Neuronal stem cell (in vitro differentiated cells): ENCODE measurements at regions not wholly inside any gene's neighbourhood (a gene's known extent, or its start where the extent isn't known, plus 50 kb on each side); places are given as distances from the start of the nearest gene placed in this dataset.

Source experiments
- DNase-seq: peaks from one replicate; pipeline ENCODE4 v3.0.0-alpha.2; 2013; ENCODE audit warnings: low spot score
- H2AFZ ChIP-seq: one replicate; pipeline ENCODE4 v1.6.1; 2013; ENCODE audit warnings: mild to moderate bottlenecking, low read length, inconsistent platforms
- H2AK5ac ChIP-seq: 2 replicates; pipeline ENCODE4 v1.6.1; 2013; ENCODE audit warnings: low read depth, mild to moderate bottlenecking, inconsistent platforms, low read length, moderate library complexity, mixed read lengths
- H2BK120ac ChIP-seq: 2 replicates; pipeline ENCODE4 v1.6.1; 2013; ENCODE audit warnings: low read depth, mild to moderate bottlenecking, inconsistent platforms, low read length, moderate library complexity, mixed read lengths
- H2BK12ac ChIP-seq: one replicate; pipeline ENCODE4 v1.6.1; 2013; ENCODE audit warnings: low read length, inconsistent platforms
- H2BK15ac ChIP-seq: 2 replicates; pipeline ENCODE4 v1.6.1; 2013; ENCODE audit warnings: mild to moderate bottlenecking, low read length, inconsistent platforms, mixed read lengths
- H2BK5ac ChIP-seq: one replicate; pipeline ENCODE4 v1.6.1; 2013; ENCODE audit warnings: inconsistent platforms, mild to moderate bottlenecking, low read length, moderate library complexity
- H3K14ac ChIP-seq: one replicate; pipeline ENCODE4 v1.6.1; 2013; ENCODE audit warnings: low read length, inconsistent platforms
- H3K18ac ChIP-seq: 2 replicates; pipeline ENCODE4 v1.6.1; 2013; ENCODE audit warnings: low read length, inconsistent platforms
- H3K23ac ChIP-seq: 2 replicates; pipeline ENCODE4 v1.6.1; 2013; ENCODE audit warnings: low read depth, mild to moderate bottlenecking, mixed read lengths, low read length, inconsistent platforms; ENCODE audit not compliant: poor library complexity
- H3K27ac ChIP-seq: replicated peaks from 3 replicates; pipeline ENCODE4 v1.5.1; 2013; ENCODE audit warnings: low read length, inconsistent platforms
- H3K27me3 ChIP-seq, 3 experiments: 2 replicates each; pipeline ENCODE4 v1.6.1; 2013; ENCODE audit warnings: low read length in 3 of 3, mild to moderate bottlenecking in 2 of 3, inconsistent platforms in 1 of 3, low read depth in 1 of 3, mixed read lengths in 1 of 3, moderate library complexity in 1 of 3; ENCODE audit not compliant: control insufficient read depth in 3 of 3, insufficient read depth in 3 of 3
- H3K36me3 ChIP-seq, 2 donors: replicated peaks in 1 of 2; 2 replicates each; pipeline ENCODE4 v1.6.1; 2013; ENCODE audit warnings: low read length in 2 of 2; ENCODE audit not compliant: control insufficient read depth in 2 of 2, insufficient read depth in 2 of 2
- H3K4ac ChIP-seq: 2 replicates; pipeline ENCODE4 v1.6.1; 2013; ENCODE audit warnings: inconsistent platforms, mild to moderate bottlenecking, low read length, moderate library complexity
- H3K4me1 ChIP-seq, 2 donors: 1 replicate in 1 of 2; 2 replicates in 1 of 2; pipeline ENCODE4 v1.6.1; 2013; ENCODE audit warnings: low read length in 2 of 2, low read depth in 1 of 2; ENCODE audit not compliant: control insufficient read depth in 2 of 2, insufficient read depth in 1 of 2
- H3K4me2 ChIP-seq: one replicate; pipeline ENCODE4 v1.6.1; 2013; ENCODE audit warnings: mild to moderate bottlenecking, low read length, inconsistent platforms; ENCODE audit not compliant: insufficient read depth, poor library complexity, severe bottlenecking
- H3K4me3 ChIP-seq, 2 donors: 2 replicates each; pipeline ENCODE4 v1.5.1; 2013; ENCODE audit warnings: low read length in 2 of 2, mild to moderate bottlenecking in 2 of 2, inconsistent platforms in 1 of 2, moderate library complexity in 1 of 2
- H3K79me1 ChIP-seq: one replicate; pipeline ENCODE4 v1.6.1; 2013; ENCODE audit warnings: low read depth, mild to moderate bottlenecking, inconsistent platforms, low read length, moderate library complexity
- H3K9ac ChIP-seq: one replicate; pipeline ENCODE4 v1.6.1; 2013; ENCODE audit warnings: mild to moderate bottlenecking, low read depth, low read length, inconsistent platforms; ENCODE audit not compliant: poor library complexity
- H3K9me3 ChIP-seq, 2 donors: replicated peaks in 1 of 2; 2 replicates each; pipeline versions ENCODE3 to v1.6.1; 2013; ENCODE audit warnings: low read length in 2 of 2, mild to moderate bottlenecking in 2 of 2, inconsistent platforms in 1 of 2, low read depth in 1 of 2, mixed read lengths in 1 of 2, moderate library complexity in 1 of 2; ENCODE audit not compliant: control insufficient read depth in 2 of 2, insufficient read depth in 1 of 2
- H4K8ac ChIP-seq: one replicate; pipeline ENCODE4 v1.6.1; 2013; ENCODE audit warnings: low read depth, mild to moderate bottlenecking, inconsistent platforms, low read length, moderate library complexity
- H4K91ac ChIP-seq: one replicate; pipeline ENCODE4 v1.6.1; 2013; ENCODE audit warnings: low read length, low read depth, mild to moderate bottlenecking, inconsistent platforms; ENCODE audit not compliant: poor library complexity
- WGBS, 2 donors: extraction: QIAGEN DNeasy Blood & Tissue Kit; methylation state at CpG; one replicate each; pipeline ENCODE4 v1.1.7; 2013; ENCODE audit warnings: missing lambda C conversion rate in 2 of 2, mixed read lengths in 1 of 2; ENCODE audit not compliant: insufficient read length in 2 of 2, insufficient replicate concordance in 1 of 2; ENCODE audit errors: extremely low coverage in 2 of 2; 5-methylcytosine and 5-hydroxymethylcytosine counted together

DNA sequence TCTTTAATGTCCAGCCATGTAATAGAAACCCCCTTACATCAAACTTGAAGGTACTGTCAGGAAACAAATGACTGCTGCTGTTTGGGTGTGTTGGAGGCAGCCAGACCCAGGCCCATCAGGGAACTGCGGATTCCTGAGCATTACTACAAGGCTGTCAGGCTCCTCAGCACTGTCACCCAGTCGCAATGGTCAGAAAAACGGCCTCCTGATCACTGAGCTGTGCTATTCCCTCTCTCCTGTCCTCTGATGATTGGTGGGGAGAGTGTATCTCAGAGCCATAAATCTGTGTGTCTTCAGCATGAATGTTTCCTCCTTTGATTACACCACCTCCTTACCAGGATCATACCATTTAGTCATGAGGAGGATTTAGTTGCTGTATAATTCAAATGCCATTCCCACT, 135.2 kb upstream of the GADL1 start:
- Histone ChIP-seq H4K91ac (no peak overlapping the region), H2BK12ac (no peak overlapping the region), H3K27me3 (no peaks in the 10 kb centered on the region), H3K23ac (no peak overlapping the region), H3K36me3 (no peaks in the 10 kb centered on the region), H3K79me1 (no peaks in the 10 kb centered on the region), H3K9me3 (peaks cover 0 to 3% of the 10 kb centered on the region in 2 donors), H2AFZ (no peak overlapping the region), H3K4me1 (no peaks in the 10 kb centered on the region), H4K8ac (no peak overlapping the region), H3K14ac (no peak overlapping the region), H2BK120ac (no peak overlapping the region), H3K4ac (no peak overlapping the region), H3K18ac (no peak overlapping the region), H3K4me2 (no peak overlapping the region), H2BK15ac (no peak overlapping the region), H3K9ac (no peak overlapping the region), H2AK5ac (no peak overlapping the region), H3K27ac (no peak overlapping the region), H2BK5ac (no peak overlapping the region), H3K4me3 (no peak overlapping the region)
- DNase-seq, result no peak
- no CpG with 5 or more reads among the region's 3 CpGs for WGBS, 2 donors

DNA sequence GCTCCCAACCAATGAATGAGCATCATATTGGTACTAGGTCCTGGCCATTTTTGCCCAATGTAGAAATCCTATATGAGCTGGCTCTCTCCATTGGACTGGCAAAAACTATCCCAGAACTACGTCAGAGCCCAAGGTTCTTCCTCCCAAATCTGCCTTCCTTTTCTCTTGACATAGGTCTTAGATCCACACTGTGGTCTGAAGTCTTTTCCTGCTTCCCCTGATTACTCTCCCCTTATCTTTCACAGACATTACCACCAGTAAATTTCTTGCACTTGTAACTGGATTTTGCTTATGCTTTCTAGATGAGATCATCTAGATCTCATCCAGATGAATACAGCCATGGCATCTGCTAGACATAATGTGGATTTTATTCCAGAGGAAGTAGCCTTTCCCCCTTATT, 141.2 kb upstream of the GADL1 start:
- no peak overlapping the region for H3K14ac ChIP-seq
- no peak overlapping the region for H2BK120ac ChIP-seq
- H3K36me3 ChIP-seq, result no peaks in the 10 kb centered on the region
- no peak overlapping the region for H3K9ac ChIP-seq
- H2BK12ac ChIP-seq, result no peak overlapping the region
- no peak overlapping the region for H3K4ac ChIP-seq
- no peaks in the 10 kb centered on the region for H3K79me1 ChIP-seq
- no peak overlapping the region for H3K23ac ChIP-seq
- H3K4me3 ChIP-seq, result no peak overlapping the region
- H2BK5ac ChIP-seq, result no peak overlapping the region
- H4K8ac ChIP-seq, result no peak overlapping the region
- H3K9me3 ChIP-seq, result no peaks in the 10 kb centered on the region
- WGBS, 2 donors, result no CpG with 5 or more reads among the region's 1 CpG
- H4K91ac ChIP-seq, result no peak overlapping the region
- DNase-seq, result no peak
- no peaks in the 10 kb centered on the region for H3K27me3 ChIP-seq
- H3K18ac ChIP-seq, result no peak overlapping the region
- no peak overlapping the region for H2AFZ ChIP-seq
- no peak overlapping the region for H2AK5ac ChIP-seq
- H2BK15ac ChIP-seq, result no peak overlapping the region
- H3K27ac ChIP-seq, result no peak overlapping the region
- no peak overlapping the region for H3K4me2 ChIP-seq
- no peaks in the 10 kb centered on the region for H3K4me1 ChIP-seq

- Histone ChIP-seq H3K4me3 (no peak overlapping the region), H2BK12ac (no peak overlapping the region), H2BK15ac (no peak overlapping the region), H3K18ac (no peak overlapping the region), H2AFZ (no peak overlapping the region), H3K4me1 (peaks cover 0 to 1% of the 10 kb centered on the region in 2 donors), H3K36me3 (no peaks in the 10 kb centered on the region), H3K9ac (no peak overlapping the region), H3K4ac (no peak overlapping the region), H3K4me2 (no peak overlapping the region), H2BK5ac (no peak overlapping the region), H3K27me3 (no peaks in the 10 kb centered on the region), H3K9me3 (peaks cover 0 to 5% of the 10 kb centered on the region in 2 donors), H3K27ac (no peak overlapping the region), H3K14ac (no peak overlapping the region), H3K79me1 (no peaks in the 10 kb centered on the region), H3K23ac (no peak overlapping the region), H2AK5ac (no peak overlapping the region), H2BK120ac (no peak overlapping the region), H4K91ac (no peak overlapping the region), H4K8ac (no peak overlapping the region)
- no CpG with 5 or more reads among the region's 3 CpGs for whole genome bisulfite sequencing, 2 donors
- DNase-seq, result no peak
Observed at GRCh38 chr3:31038086-31038739, 143.8 kb upstream of the GADL1 start.

DNA sequence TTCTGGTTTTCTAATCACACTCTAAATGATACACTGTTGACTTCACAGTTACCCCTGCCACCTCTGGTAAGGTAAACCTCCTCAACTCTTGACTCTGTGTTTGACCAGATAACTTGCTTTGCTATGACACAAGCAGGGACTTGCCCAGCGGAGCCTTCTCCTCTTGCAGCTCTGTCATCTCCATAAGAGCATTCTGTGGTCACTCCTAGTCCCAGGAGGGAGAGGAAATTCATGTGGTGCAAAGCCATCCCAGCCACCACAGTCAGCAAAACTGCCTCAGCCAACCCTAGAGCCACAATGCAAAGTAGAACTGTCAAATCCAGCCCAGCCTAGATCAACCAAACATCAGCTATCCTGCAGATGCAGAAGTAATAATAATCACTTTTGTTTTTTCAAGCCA, 144.7 kb upstream of the GADL1 start:
- Histone ChIP-seq H4K8ac (no peak overlapping the region), H3K4me2 (no peak overlapping the region), H3K27me3 (no peaks in the 10 kb centered on the region), H3K4me3 (no peak overlapping the region), H3K9ac (no peak overlapping the region), H2BK12ac (no peak overlapping the region), H2BK5ac (no peak overlapping the region), H3K4ac (no peak overlapping the region), H3K9me3 (peaks cover 0 to 5% of the 10 kb centered on the region in 2 donors), H3K18ac (no peak overlapping the region), H4K91ac (no peak overlapping the region), H2BK120ac (no peak overlapping the region), H3K23ac (no peak overlapping the region), H3K79me1 (no peaks in the 10 kb centered on the region), H3K27ac (no peak overlapping the region), H2BK15ac (no peak overlapping the region), H3K36me3 (no peaks in the 10 kb centered on the region), H3K4me1 (peaks cover 0 to 1% of the 10 kb centered on the region in 2 donors), H3K14ac (no peak overlapping the region), H2AK5ac (no peak overlapping the region), H2AFZ (no peak overlapping the region)
- DNase-seq, result no peak
- no CpG with 5 or more reads among the region's 1 CpG for WGBS, 2 donors
